GM13976 (cell line): ENCODE measurements at regions not wholly inside any gene's neighbourhood (a gene's known extent, or its start where the extent isn't known, plus 50 kb on each side); places are given as distances from the start of the nearest gene placed in this dataset.

Experiments
- DNase-seq: peaks from one replicate; pipeline ENCODE4 v3.0.0; 2012; ENCODE audit warnings: low spot score
- in situ Hi-C: fragments of 300-500 bp; cut with MboI; formaldehyde crosslinking; loops from one replicate; pipeline ENCODE4 v1.12.0; 2022; ENCODE audit warnings: low sequenced_read_pairs, mixed read lengths, inconsistent platforms; ENCODE audit not compliant: unreplicated experiment
- TF ChIP-seq, protein P1 (sequence below): IDR thresholded peaks from 2 replicates; pipeline ENCODE4 v1.5.1; 2012; ENCODE audit warnings: borderline replicate concordance, mild to moderate bottlenecking; ENCODE audit not compliant: insufficient read depth; ENCODE audit errors: extremely low read depth, missing control alignments, control extremely low read depth

DNA sequence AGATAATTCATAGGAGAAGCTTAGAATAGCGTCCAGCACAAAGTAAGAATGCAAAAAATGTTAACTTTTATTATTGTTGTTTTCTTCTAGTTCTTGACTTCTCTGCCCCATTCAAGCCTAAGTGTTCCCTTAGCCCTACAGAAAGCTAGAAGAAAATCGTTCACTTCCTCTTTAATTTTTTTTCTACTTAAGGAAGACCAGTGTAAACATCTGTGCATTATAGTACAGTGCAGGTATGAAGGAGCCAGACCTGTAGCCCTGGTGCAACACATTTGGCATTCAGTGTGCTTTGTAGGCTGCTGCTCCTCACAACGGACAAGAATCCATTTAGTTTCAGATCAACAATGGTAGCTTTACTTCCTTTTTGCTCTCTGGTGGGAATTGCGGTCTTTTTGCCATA lies 127.8 kb upstream of the SLC7A14 start:
- TF ChIP-seq, protein P1, sequence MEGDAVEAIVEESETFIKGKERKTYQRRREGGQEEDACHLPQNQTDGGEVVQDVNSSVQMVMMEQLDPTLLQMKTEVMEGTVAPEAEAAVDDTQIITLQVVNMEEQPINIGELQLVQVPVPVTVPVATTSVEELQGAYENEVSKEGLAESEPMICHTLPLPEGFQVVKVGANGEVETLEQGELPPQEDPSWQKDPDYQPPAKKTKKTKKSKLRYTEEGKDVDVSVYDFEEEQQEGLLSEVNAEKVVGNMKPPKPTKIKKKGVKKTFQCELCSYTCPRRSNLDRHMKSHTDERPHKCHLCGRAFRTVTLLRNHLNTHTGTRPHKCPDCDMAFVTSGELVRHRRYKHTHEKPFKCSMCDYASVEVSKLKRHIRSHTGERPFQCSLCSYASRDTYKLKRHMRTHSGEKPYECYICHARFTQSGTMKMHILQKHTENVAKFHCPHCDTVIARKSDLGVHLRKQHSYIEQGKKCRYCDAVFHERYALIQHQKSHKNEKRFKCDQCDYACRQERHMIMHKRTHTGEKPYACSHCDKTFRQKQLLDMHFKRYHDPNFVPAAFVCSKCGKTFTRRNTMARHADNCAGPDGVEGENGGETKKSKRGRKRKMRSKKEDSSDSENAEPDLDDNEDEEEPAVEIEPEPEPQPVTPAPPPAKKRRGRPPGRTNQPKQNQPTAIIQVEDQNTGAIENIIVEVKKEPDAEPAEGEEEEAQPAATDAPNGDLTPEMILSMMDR: no peak
- no peak for DNase-seq
- in situ Hi-C loops: no loop called here

DNA sequence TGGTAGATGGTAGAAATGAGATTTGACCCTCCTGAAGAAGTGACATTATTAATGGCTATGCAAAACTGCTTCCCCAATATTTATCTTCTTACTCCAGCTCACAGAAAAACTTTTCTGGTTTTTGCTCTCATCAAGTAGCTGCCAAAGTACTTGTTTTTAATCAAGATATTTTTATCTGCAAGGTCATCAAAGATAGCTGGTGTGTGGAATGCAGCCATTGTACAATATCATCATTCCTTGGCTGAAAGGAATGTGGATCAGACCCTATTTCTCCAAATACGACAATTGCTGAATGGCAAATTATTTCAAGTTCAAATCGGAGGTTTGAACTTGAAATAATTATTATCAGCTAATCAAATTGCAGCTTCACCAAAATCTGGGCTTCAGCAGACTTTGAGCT lies 126.9 kb upstream of the SLC7A14 start:
- TF ChIP-seq, protein P1: no peak
- in situ Hi-C loops: no loop called here

DNA sequence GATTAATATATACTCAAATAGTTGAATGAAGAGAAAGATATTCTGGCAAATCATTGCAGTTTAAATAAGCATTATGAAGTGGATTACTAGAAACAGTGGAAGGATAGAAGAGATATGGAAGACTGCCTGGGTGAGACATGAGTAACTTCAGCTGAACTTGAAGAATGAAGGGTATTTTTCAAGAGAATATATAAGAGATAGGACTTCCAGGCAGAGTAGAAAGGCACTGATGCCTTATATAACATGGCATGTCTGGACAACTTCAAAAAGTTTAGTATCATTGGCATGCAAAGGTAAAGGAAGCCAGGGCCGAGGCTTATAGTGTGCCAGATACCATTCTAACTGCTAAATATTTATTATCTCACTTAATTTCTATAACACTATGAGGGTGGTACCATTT lies 126.5 kb upstream of the SLC7A14 start:
- in situ Hi-C loops: no loop called here
- no peak for DNase-seq
- TF ChIP-seq, protein P1: no peak

More for the DNA sequence above, 126.9 kb upstream of the SLC7A14 start:
- no peak for DNase-seq

DNA sequence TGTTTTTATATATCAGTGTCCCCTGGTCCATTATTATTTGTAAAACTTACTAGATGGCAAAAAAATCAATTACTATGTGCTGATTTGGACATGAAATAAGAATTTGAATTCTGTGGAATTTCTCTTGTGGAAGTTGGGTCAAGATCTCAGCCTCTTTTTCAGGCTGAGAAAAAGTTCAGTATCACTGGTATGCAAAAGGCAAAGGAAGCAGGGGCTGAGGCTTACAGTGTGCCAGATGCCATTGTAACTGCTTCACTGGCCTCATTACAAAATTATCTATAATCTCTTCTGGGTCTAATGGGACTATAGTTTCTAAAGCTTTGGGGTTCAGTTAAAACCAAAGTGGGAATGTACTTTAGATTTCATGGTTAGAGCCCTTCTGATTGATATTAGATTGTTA lies 125.9 kb upstream of the SLC7A14 start:
- DNase-seq: no peak
- in situ Hi-C loops: no loop called here
- TF ChIP-seq, protein P1: no peak

DNA sequence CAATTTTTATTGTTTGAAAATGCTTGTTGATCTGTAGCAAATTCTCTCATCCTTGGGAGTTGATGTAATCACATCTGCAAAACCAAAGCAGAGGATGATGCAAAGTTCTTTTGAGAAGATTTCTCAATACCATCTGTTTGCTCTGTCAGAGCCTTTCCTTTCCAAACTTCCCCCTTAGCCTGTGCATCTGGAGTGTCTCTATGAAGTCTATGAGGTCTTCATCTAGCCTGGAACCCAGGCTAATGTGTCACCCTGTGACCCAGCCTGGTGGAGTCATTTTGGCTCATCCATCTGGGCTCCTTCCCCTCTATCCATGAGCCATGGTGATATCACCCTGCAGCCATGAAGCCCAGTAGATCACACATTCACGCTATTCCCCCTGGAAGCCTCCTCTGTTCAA lies 123.2 kb upstream of the SLC7A14 start:
- TF ChIP-seq, protein P1: no peak
- no peak for DNase-seq
- in situ Hi-C loops: no loop called here

DNA sequence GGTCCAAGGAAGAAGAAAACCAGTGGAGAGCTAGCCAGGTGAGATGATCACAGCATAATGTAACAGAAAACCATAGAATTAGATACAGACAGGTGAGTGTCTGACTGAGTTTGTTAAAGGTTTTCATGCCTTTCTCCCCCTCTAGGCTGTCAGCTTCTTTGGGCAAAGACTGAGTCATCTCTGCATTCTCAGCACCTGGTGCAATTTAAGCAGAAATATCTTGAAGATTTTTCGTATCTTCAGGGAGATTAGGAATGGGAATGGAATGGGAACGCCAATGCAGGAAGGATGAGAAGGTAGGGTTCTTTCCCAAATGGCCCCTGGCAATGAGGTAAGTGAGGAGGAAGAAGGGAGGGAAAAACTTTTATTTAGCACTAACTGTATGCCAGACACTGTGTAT lies 122.0 kb upstream of the SLC7A14 start:
- TF ChIP-seq, protein P1: no peak
- in situ Hi-C loops: no loop called here
- DNase-seq: no peak

DNA sequence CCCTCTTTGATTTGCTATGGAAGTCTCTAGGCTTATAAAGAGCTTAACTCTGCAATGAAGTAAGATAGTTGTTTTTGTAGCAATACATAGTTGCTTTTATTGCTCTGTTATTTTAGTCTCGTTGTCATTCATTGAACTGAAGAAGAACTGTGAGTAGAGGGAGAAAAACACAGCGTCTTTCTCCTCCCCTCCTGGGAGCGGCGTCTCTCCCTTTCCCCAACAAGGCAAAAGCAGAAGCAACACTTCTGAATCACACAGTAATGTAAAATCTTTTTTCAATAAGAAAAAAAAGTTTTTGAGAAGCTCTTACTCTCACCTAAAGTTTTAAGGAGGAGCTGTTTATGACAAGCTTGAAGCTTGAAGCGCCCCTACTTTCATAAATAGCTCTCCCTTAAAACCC lies 119.3 kb upstream of the SLC7A14 start:
- no peak for DNase-seq

More for the DNA sequence above, 119.3 kb upstream of the SLC7A14 start:
- TF ChIP-seq, protein P1: no peak
- in situ Hi-C loops: no loop called here
